G401.6 (cell line): ENCODE measurements at regions not wholly inside any gene's neighbourhood (a gene's known extent, or its start where the extent isn't known, plus 50 kb on each side); places are given as distances from the start of the nearest gene placed in this dataset.

Experiments
- FAIRE-seq: peaks from 2 replicates; lab custom pipeline; 2012; peaks lifted over from hg19 to GRCh38; lab: Jason Lieb, UNC

DNA sequence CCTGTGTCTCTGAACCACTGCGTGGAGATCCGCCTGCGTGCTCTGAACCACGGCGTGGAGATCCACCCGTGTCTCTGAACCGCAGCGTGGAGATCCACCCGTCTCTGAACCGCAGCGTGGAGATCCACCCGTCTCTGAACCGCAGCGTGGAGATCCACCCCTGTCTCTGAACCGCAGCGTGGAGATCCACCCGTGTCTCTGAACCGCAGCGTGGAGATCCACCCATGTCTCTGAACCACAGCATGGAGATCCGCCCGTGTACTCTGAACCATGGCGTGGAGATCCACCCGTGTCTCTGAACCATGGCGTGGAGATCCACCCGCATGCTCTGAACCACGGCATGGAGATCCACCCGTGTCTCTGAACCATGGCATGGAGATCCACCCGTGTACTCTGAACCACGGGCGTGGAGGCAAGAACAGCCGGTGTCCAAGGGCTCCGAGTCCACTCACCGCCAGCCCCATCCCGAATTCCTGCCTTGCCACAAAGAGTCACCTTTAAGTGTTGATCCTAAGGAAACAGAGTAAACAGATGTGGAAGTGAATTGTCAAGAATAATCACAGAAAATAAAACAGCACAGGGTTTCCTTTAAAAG is 659.4 kb downstream of the BRD1 start:
- no peak for FAIRE-seq

DNA sequence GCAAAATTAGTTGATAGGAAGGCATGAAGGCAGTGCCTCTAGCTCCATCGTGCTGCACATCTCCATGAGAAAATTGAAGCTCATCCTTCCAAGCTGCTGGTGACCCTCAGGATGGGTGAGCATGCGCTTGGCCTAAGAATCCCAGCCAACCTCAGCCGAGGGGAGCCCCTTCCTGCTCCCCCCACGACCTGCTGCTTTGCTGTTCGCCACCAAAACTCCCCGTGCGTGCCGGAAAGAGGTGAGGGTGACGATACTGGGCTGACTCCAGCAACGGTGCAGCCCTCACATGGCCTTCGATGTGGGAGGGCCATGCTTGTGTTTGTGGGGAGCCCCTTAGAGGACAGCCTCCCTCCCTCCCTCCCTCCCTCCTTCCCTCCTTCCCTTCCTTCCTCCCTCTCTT is 660.9 kb downstream of the BRD1 start:
- no peak for FAIRE-seq

DNA sequence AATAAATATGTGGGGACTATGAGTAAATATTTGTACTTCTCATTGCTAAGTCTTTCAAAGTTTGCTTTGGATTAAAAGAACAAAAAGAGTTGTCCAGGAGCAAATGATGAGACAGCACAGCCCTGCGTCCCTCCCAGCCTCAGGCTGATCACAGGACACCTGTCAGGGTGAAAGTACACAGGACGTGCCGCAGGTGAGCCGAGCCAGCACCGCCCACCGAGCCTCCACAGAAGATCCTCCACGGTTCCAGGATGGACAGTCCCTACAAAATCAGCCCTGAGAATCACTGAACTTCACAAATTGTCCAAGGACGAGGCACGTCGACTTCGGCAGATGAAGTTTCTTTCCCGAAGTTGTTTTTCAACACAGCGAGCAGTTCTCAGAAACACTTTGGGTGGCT is 661.5 kb downstream of the BRD1 start:
- no peak for FAIRE-seq

DNA sequence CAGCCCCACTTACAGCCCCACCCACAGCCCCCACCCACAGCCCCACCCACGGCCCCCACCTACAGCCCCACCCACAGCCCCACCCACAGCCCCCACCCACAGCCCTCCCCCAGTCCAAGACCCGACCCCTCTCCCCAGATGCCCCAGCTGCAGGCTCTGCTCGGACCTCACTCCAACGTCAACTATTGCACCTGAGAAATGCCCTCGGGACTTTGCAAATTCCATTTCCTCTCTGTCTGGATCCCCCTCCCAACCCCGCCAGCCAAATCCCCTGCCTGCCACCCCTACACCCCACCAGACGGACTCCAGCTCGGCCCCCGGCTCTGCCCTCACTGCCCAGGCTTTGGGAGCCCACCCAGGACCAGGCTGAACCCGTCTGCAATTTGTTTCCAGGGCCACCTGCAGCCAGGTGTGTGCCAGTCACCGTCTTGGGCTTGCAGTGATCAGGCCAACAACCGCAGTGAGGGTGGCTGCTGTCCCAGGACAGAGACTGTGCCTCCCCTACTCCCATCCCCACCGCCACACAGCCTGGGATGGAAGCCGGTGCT is 662.8 kb downstream of the BRD1 start:
- no peak for FAIRE-seq

DNA sequence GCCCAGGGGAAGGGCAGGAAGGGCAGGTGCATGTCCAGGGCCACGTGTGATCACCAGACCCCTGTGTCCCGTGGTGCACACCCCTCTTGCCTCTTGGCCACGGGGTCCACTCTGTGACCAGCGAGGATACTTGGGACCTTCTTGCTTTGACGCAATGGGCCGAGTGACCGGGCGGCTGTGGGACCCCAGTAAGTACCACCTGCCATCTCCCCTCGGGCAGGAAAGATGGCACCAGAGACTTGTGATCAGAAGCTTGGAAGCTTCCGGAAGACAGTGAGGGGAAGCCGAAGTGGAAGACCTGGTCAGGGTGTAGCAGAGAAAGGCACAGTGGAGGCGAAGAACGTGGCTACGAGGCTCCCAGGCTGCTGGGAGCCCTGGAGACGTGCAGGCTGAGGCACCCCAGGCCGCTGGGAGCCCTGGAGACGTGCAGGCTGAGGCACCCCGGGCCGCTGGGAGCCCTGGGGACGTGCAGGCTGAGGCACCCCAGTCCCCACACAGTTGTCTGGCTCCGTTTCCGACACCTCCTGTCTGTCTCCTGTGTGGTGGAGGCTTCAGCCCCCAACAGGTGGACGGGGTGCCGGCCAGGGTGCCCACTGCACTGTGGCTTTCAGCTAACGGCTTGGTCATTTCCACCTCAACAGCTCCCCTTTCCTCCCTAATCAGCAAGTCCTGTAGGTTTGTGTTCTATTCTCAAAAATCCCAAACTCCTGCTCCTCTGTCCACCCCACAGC is 663.5 kb downstream of the BRD1 start:
- FAIRE-seq = no peak

DNA sequence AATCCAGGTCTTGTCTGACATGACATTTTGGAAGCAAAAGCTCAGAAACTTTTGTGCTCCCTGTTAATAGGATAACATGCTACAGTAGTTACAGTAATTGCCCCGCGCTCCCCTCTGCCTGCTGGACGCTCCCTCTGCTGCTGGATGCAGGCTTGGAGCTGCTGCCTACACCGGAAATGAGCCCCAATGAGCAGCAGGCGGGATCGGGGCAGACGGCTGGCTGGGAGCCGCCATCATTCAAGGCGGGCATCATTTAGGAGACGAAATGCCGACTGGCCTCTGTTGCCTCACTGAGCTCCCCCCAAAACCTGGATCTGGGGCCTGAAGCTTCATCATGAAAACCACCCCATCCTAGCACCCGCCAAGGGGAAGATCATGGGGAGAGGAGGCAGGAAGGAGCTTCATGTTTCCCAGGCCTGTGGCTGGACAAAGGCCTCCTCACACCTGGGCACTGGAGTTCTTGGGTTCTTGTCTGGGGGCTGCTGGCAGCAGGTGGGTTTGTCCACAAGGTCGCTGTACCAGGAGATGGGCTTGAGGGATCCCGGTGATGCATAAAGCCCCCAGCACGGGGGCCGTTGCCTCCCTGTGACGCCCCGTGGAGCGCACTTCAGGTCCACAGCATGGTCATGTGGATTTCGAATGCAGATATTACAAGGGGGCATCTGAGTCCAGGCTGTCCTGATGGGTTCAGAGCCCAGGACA is 664.3 kb downstream of the BRD1 start:
- FAIRE-seq = no peak

DNA sequence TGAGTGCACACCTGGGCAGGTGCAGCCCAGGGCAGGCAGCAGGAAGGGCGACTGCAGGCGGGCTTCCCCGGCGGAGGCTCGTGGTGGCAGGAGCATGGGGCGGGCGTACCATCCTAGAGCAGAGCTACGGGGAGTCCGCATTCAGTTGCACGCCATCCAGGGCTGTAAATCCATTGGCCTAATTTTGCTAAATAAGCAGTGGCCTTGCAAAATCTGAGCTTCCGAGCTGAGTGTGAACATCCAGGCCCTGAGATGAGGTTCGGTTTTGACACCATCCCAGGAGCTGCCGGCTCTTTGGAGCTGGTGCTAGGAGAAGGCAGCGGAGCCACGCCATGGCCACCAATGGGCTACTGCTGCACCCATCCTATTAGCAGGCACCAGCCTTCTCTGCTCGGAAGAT is 664.8 kb downstream of the BRD1 start:
- no peak for FAIRE-seq

DNA sequence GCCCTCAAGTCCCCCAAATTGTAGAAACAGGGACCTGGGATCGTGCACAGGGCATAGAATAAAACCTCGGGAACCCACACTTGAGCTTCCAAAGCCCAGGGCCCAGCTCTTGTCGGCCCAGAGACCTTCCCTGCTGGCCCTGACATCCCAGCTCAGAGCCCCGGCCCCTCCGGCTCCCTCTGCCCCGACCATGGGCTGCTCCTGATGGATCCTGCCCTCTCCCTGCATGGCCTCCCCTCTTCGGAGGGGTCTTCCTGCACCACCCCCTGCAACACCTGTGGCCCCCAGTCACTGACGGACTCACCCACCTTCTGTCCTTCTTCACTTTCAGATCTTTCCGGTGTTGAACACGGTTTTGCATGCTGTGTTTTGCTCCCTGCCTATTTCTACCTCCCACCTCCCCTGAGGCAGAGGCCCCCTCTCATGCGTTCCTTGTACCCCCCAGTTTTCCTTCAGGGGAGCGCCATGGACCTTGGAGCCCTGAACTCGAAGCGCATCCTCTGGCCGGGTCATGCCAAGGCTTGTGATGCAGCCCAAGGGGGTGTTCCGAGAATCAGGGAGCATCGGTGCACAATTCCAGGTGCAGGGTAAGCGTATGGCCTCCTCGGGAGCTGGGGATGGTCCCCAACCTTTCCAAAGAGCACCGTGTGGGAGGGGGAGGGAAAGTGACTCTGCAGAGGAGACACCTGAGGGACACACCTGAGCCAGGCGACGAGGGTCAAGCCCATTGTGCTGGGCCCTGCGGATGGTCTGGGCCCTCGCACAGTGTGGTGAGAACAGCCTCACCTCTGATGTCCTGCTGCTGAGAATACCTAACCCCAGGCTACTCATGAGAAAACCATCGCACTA is 666.4 kb downstream of the BRD1 start:
- no peak for FAIRE-seq

DNA sequence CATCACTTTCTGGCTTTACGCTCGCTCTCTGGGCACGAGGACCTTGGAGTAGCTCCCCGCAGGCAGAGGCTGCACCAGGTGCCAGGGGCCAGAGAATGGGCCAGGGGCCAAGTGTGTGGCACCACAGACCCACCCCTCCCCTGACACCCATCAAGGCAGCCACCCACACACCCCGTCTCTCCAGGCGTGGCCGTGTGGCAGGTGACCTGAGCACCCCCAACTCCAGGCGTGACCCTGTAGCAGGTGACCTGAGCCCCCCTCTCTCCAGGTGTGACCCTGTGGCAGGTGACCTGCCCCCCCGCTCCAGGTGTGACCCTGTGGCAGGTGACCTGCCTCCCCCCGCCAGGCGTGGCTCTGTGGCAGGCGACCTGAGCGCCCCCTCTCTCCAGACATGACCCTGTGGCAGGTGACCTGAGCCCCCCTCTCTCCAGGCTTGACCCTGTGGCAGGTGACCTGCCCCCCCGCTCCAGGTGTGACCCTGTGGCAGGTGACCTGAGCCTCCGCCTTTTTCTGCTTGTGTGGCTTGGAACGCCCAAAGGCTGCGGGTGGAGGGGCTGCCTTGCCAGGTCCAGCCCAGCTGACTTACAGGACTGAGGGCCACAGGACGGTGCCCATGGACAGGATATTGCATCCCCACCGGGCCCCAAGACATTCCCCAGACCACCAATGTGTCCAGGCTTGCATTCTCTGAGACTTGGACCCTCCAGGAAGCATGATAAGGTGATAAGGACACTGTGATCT is 667.2 kb downstream of the BRD1 start:
- FAIRE-seq = no peak

DNA sequence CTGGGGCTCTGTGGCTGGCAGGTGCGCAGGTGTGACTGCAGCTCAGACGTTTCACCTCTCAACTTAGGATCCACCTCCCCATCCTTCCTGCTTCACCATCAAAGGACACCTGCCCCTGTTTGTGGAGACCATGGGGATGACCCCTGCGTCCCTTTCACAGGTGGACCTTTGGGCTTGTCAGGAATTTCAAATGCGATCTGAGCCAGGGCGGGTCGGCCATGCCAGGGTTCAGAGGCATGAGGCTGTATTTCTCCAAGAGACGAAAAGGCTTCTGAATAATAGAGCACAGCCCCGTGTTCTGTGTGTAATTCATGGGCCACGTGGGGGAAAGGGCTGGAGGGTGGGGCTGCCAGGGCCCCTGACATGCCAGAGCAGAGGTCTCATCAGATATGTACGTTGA is 668.0 kb downstream of the BRD1 start:
- no peak for FAIRE-seq

DNA sequence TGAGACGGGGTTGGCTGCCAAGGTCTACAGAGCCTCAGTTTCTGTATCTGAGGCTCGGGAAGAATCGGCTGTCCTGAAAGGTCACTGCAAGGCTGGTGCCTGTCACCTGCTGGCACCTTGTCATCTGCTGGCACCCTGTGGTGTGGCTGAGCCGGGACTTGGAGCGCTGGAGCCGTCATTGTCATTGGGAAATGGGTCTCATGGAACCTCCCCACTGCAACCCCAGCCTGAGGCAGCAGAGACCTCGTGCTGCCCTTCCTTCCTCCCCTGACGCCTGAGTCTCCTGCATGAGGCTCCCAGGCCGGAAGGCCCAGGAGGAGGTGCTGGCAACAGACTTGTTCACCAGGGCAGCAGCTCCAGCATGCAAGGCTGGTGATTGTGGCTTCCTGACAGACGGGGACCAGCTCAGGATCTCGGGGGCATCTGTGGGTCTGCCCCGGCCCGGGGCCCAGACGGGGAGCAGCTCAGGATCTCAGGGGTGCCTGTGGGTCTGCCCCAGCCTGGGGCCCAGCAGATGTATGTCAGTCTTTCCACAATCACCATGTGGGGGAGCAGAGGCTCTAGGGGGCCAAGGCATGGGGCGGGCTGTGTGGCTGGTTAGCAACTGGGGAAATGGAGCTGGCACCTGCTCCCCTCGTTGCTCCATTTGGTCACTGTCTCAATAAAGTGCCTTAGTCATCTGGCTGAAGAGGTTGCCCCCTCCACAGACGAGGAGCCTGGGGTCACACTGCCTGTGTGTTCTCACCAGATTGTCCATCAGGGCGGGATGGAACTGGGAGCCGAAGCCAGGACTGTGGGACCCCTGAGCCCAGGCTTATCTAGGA is 668.7 kb downstream of the BRD1 start:
- FAIRE-seq = no peak

DNA sequence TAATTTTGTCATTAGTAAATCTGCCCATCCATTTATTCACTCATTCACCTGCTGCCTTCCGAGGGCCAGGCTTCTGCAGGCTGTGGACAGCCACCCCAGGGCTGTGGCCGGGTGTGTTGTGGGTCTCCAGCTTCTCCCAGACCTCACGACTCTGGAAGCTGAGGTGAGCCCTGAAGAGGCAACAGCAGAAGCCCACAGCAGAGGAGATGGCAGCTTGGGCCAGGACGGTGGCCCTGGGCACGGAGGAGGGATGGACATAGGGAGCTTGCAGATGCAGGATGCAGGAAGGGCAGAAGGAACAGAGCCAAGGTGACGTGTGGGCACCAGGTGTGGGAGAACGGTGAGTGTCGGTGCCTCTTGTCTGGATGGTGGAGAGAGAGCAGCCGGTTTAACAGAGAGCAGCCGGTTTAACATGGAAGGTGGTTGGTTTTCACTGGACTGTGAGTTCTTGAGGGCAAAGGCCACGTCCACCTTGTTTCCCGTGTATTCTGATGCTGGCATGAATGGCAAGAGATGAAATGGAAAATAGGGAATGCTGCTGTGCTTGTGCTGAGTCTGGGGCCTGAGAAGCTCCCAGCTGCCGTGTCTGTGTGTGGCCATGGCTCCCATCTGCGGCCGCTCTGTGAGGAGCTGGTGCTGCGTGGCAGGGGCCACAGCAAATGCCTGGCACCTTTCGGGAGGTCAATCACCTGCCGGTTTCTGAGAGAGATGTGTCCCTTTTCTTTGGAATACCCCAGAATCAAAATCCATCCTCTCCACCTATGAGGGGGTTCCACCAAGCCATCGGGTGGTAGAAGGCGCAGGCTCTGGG is 669.9 kb downstream of the BRD1 start:
- no peak for FAIRE-seq

DNA sequence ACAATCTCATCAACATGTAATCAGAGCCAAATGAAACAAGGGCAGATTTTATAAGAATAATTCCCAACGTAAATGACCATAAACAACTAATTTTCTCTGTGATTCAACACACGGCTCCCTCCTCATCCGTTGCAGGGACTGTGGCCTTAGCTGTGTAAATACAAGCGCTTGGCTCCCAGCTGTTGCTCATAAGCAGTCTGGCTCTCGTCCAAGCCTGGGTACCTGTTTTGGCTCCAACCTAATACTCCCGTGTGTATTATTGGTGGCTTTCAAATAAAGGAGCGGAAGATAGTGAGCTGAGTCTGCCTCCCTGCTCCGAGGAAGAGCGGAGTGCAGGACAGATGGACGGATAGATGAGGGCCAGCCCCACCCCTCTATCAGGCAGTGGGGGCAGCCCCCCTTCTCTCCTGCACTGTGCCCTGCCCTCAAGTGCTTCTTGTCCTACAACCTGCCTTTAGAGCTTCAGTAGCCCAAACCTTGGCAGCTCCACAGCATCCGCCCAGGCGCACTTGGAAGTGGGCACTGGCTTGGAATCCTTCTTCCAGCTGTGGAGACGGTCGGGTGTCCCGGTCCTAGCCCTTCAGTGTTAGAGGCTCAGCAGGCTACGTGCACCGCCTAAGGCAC is 670.9 kb downstream of the BRD1 start:
- FAIRE-seq = no peak

DNA sequence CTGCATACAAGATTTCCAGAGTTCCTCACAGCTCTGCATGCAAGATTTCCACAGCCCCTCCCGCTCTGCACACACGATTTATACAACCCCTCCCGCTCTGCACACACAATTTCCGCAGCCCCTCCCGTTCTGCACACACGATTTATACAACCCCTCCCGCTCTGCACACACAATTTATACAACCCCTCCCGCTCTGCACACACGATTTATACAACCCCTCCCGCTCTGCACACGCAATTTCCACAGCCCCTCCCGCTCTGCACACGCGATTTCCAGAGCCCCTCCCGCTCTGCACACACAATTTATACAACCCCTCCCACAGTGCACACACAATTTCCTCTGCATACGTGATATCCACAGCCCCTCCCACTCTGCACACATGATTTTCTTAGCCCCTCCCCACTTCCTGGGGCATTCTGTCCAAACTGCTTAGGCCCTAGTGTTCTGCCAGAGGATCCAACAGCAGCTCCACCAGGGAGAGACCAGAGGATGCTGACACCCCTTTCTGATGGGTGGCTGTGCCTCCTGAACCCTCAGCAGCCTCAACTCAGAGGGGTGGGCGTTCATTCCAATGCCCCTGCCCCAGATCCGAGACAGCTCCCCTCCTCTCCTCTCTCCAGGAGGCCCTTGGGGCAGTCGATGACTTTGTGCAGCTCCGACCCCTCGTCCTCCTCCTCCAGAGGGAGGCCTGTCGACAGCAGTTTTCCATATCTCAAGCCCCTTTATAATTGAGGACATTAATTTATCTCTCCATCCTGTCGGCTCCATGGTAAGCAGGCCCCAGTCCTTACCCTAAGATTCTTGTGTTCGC is 671.7 kb downstream of the BRD1 start:
- no peak for FAIRE-seq

DNA sequence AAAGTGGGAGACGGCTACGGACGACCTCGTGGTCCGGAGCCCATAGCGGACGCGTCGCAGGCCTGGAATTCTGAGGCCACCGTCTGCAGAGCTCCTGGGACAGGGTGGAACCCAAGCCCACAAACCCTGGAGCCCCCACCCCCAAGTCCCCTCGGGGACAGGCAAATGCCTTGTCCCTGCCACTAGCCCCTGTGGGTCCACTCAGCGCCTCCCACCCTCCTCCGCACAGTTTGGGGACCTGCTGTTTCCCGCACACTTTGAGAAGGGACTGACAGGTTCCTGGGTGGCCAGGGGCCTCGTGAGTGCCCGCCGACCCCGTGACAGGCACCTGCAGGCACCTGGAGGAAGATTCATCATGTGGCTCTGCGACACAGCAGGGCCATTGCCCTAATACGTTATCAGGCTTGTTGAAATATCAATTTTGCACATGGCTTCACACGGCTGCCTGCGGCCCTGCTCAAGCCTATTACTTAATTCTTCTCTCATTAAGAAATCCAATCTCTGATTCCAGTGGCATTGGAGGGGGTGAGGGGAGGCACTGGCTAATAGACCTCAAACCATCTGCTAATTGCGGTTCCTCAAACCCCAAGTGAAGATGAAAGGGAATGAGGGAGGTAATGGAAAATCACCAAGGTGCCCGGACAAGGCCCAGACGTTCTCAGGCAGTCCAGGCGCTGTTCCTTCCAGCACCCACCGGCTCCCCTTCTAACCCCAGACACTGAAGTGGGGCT is 672.5 kb downstream of the BRD1 start:
- FAIRE-seq = no peak

DNA sequence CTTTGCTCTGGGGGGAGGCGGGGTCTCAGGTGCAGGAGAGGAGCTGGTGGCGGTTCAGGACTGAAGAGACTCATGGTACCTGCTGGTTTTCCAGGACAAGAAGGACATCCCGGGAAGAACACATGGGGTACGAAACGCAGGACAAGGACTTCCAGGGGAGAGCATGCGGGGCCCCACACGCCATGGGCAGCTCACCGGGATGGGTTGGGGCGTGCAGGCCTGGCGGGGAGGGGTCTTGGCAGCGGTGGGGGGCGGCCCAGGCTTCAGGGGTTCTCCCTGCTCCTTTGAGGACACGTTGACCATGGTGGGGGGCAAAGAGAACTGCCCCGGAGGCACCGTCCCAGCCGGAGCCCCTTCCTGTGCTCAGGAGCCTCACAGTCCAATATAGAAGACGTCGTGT is 673.2 kb downstream of the BRD1 start:
- no peak for FAIRE-seq

DNA sequence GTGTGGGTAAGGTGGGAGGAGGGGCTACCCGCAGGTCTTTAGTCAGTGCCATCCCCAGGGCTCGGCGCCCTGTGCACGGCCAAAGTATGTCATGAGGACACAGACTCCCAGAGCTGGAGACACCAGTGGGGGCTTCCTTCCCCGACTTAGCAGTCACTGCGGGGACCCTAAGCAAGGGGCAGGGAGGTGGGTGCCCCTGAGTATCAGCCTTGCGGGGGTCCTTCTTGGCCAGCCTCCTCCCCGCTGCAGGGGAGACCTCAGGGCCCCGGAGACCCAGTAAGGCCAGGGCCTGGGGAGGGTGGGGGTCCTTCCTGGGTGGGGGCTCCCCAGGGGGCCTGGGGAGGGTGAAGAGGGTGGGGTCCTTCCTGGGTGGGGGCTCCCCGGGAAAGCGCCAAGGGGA is 673.8 kb downstream of the BRD1 start:
- FAIRE-seq = no peak
